IPS-NIHi7 (cell line): ENCODE measurements at regions not wholly inside any gene's neighbourhood (a gene's known extent, or its start where the extent isn't known, plus 50 kb on each side); places are given as distances from the start of the nearest gene placed in this dataset.
"Not testable (repeated sequence)": the region's sequence is repeated elsewhere in the genome, so short reads cannot be mapped to it uniquely, and the experiment has no call there.

ENCODE experiments used
- DNase-seq: peaks from one replicate; pipeline ENCODE4 v3.0.0; 2012; ENCODE audit warnings: mixed read lengths; ENCODE audit errors: extremely low spot score

DNA sequence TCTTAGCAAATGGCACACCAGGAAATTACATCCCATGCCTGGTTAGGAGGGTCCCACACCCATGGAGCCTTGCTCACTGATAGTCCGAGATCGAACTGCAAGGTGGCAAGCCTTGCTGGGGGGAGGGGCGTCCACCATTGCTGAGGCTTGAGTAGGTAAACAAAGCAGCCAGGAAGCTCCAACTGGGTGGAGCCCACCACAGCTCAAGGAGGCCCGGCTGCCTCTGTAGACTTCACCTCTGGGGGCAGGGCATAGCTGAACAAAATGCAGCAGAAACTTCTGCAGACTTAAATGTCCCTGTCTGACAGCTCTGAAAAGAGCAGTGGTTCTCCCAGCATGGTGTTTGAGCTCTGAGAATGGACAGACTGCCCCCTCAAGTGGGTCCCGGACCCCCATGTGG lies 962.7 kb upstream of the INTU start:
- not testable (repeated sequence) for DNase-seq

- DNase-seq = no peak
Measured at GRCh38 chr4:126678618-126679017, 954.1 kb upstream of the INTU start.

DNA sequence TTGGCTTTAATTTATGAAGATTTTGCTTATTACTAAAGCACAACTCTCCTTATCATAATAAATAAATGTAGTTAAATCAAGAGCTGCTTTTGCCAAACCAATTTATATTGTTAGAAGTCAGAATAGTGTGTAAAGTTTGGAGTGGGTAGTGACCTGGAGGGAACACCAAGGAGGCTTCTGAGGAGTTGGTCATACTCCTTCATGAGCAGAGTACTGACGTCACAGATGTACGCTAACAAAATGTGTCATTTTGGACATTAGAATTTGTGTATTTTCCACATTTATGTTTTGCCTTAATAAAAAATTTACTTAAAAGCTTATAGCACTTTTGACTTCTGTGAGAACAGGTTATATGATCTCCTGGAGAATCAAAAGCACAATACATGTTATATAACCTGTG lies 953.5 kb upstream of the INTU start:
- DNase-seq = no peak

DNA sequence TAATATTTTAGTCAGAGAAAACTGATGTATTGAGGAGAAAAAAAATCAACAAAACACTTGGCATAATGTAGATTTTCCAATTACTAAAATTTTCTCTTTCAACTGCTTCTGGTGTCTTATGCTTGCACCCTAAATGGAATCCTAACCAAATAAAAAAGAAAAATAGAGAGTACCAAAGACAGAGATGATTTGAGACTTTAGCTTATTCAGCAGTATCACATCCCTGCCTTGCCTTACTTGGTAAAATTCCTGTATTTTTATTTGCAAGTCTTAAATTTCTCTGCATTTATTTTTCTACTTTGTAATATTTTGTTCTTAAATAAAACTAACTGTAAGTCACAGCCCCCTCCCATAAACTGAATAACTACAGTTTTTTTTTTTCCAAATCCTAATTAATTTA lies 950.5 kb upstream of the INTU start:
- no peak for DNase-seq

DNA sequence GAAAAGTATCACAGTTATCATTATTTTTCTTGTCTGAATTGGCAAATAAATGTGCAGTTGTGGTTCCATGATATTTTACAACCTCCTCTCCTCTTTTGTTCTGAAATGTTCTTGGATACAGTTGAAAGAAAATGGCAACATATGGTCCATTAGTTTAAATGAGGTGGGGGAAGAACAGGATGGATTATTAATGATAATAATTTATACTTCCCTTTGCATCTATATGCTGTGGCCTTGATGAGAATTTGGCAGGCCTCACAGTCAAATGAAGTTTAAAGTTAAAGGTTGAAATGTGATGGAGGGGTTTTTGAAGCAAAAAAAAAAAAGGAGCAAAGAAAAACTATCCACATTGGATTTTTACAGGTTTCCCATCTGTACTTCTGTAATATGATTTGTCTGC lies 946.3 kb upstream of the INTU start:
- DNase-seq = no peak

- no peak for DNase-seq
Measured at GRCh38 chr4:126687655-126688358, 945.0 kb upstream of the INTU start.

DNA sequence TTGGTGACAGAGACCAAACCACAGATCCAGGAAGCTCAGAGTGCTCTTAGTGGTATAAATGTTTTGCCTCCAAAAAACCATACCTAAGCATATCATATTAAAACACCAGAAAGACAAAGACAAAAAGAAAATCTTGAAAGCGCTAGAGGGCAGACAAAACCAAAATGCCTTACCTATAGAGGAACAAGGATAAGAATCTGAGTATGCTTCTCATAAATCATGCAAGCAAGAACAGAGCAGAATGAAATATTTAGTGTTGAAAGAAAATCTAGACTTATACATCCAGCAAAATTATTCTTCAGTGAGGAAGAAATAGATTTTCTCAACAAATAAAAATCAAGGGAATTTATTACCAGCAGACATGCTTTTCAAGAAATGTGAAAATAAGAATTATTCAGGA lies 941.0 kb upstream of the INTU start:
- no peak for DNase-seq

DNA sequence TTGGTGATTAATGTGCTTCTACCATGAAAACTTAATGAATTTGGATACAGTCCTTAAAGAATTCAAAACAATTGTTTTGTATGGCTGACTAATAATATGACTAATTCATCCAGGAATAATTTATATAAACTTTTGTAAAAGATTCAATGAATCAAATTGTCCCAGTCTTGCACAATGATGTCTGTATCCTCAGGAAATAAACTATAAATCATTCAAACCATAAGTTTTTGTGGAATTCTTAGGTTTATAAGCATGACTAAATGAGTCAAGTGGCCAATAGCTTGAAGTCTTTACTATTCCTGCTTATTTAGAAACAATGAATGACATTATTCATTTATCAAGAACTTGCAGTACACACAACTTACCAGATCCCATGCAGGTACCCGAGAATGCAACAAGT lies 935.0 kb upstream of the INTU start:
- no peak for DNase-seq

DNA sequence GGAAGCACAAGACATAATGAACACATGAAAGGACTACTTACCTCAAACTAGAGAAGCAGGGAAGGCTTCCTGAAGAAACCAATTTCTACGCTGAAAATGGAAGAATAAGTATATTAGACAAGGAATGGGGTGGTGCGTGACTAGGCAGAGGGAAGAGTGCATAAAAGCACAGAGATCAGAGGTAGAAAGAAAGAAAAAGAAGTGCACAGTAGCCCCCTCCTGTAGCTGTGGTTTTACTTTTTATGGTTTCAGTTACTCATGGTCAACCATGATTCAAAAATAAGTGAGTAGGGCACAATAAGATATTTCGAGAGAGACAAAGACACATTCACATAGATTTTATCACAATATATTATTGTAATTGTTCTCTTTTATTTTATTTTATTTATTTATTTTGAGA lies 934.5 kb upstream of the INTU start:
- no peak for DNase-seq

- DNase-seq = no peak
Measured at GRCh38 chr4:126701756-126702155, 931.0 kb upstream of the INTU start.

DNA sequence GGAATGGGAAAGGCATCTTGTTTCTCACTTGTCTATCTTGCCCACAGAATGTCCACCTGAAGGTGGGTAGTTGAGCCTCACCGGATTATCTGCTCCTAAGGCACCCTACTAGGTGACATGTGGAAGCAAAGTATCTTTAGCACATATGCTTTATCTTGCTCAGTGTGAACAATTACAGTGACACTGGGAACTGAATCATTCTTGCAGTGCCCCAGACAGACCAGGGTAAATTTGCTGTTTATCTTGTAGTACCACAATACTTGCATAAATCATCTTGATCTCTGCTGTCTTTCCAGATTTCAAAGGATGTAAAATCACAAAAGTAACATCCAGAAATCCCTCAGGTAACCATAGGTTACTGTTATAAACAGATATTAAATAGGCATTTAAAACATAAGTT lies 930.0 kb upstream of the INTU start:
- no peak for DNase-seq

DNA sequence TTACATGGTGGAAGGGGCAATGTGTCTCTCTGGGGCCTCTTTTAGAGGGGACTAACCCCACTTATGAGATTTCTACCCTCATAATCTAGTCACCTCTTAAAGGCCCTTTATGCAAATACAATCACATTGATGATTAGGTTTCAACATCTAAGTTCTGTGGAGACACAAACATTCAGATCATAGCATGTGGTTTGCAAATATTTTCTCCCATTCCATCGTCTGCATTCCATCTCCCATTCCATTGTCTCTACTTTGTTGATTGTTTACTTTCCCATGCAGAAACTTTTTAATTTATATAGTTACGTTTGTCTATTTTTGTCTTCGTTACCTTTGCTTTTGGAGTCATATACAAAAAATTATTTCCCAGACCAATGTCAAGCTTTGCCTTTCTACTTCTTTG lies 927.5 kb upstream of the INTU start:
- no peak for DNase-seq

DNA sequence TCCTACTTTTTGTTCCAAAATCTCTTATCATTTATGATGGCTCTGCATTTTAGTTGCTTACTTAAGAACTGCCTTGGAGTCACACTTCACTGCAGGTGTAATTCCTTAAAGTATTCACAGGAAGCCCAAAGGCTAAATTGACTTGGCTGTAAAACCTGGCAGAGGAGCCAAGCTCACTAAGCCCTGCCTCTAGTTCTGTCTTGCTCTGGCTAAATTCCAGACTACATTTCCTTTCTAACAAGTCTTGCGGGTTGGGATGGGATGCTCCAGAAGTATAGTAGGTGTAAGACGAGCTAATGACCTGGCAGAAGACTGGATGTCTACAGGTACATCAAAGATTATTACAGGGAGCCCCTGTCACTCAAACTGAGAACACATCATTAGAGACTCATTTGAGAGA lies 924.0 kb upstream of the INTU start:
- DNase-seq = no peak

GRCh38 chr4:126710935-126711334 lies 921.8 kb upstream of the INTU start:
- DNase-seq = no peak

- DNase-seq = no peak
Measured at GRCh38 chr4:126715067-126715466, 917.7 kb upstream of the INTU start.

DNA sequence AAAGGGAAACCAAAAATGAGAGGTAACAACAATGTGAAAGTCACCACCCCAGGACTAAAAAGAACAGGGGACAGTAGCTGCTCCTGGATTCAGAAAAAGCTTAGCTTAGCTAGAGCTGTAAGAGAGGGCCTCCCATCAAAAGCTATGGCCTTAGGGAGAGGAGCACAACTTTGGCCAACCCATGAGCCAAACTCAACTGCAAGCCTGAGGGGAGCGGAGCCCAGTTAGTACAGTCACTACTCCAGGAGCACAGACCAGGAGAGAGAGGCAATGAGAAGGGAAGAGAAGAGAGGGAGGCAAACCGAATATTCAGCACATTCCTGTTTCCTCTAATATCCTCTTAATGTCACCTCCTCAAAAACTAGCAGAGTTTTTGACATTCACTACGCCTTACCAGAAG lies 917.1 kb upstream of the INTU start:
- no peak for DNase-seq

DNA sequence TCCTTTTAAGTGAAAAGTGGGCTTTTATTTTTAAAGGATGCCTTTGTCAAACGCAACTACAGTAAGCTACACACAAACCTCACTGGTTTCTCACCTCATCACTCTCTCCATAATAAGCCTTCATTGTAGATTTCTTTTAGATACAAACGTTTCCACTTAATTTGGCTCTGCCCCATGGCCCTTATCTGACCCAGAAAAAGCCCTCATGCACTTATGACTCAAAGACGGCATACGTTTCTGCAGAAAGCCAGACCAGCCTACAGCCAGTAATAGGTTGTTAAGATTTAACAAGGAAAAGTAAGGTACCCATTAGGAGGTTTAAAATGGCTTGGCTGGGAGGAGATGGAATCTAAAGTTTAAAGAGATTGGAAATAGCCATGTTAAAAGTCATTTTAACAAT lies 914.6 kb upstream of the INTU start:
- peak; percentile 18 for DNase-seq

DNA sequence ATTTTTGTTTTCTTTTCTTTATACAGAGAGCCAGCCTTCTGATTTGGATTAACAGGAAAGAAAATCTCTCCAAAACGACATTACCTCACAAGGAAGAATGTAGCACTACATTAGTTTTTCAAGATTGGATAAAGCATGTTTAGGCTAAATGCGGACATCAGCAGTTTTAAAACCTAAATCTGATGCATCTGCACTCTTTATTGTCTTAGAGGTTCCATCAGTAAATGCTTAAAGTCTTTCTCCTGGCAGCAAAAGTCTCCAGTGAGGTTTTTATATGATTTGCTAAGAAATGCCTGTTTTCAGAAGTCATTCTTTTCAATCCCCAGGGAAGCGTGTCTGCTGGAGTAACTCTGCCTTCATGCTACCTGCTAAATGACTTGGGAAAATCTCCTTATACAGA lies 912.9 kb upstream of the INTU start:
- DNase-seq = no peak

DNA sequence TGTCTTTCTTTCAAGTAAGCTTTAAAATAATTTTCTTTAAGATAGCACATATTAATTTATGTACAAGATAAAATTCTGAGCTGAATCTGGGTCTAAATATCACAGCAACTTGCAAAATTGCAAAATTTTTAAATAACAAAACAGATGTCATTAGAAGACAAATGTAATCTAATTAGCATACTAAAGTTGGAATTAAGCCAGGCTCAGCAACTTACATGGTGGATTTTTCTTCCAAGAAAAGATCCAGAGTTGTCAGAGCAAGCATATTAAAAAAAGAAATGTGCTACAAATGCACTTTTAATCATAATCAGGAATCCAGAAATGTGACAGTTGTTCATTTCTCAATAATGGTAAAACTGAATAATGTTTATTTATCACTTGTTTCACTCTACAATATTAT lies 906.9 kb upstream of the INTU start:
- no peak for DNase-seq

DNA sequence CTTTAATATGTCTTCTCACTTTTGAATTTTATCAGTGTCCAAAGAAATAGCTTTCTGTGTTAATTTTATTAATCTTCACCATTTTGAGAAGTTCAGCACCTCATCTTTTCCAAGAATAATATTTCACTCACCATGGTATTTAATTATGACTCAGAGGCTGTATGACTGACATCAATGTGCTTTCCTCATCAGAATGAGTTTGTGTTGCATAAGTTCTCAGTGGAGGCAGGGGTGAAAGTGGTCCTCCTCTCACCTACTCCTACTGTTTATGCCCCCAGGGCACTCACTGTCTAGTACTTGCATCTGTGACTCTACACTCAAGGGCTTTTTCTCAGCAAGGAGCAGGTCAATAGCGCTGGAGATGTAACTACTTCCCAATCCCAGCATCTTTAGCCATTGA lies 905.3 kb upstream of the INTU start:
- DNase-seq = no peak

- DNase-seq = no peak
Measured at GRCh38 chr4:126731062-126731461, 901.7 kb upstream of the INTU start.

GRCh38 chr4:126733301-126733700 lies 899.5 kb upstream of the INTU start:
- no peak for DNase-seq

DNA sequence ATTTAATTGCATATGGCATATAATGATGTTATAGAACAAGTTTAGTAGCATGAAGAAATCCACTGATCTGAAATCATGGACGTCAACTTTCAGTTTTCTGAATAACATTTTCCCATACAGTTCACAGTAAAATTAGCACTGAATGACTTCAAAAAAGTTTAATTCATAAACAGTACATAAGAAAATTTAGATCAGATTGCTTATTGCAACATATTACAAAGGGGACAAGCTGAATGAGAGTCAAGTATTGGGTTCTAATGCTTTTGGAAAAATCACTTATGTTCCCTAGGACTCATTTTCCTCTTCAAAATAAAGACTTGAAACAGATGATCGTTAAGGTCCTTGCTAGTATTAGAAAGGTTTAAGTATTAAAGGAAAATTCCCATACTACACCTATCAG lies 898.3 kb upstream of the INTU start:
- no peak for DNase-seq
